ENCODE measurements at regions not wholly inside any gene's neighbourhood (a gene's known extent, or its start where the extent isn't known, plus 50 kb on each side); places are given as distances from the start of the nearest gene placed in this dataset.

DNA sequence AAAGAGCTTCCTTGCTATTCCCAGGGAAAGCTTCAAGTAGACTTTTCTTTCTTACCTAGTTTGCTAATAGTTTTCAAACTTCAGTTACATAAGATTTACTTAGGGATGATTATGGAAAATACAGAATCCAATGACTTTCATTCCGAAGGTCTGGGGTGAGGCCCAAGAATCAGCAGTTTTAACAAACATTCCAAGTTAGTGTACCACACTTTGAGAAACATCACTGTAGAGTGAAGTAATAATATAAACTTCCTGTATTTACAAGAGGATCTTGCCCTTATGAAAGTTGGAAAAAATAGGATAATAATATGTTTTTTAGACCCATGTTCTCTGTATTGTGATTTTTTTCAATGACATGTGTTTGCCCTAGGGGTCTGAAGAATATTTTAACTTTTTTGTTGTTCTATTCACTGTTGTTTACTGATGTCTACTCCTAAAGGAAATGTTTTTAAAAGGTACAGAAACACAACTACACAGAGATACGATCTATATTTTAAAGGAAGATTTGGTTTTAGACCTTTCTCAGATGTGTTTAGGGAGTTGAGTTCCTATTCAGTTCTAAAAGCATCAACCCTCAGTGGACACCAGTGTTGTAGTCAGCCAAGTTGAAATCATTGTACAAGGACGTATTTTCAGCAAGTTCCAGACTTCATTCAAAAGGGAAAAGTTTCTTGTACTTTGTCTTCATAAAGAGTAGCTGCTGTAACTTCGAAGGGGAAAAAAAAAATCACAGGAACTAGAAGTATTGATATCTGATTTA is 295.8 kb upstream of the SLC7A11 start:
- no peak overlapping the region for H3K4me3 ChIP-seq (ENCODE audit: low read length)
- H3K9ac ChIP-seq (ENCODE audit: low read depth, low read length) = no peak overlapping the region
- no peaks in the 10 kb centered on the region for H3K4me1 ChIP-seq (ENCODE audit: insufficient read depth, low read length)
- no peaks in the 10 kb centered on the region for H3K9me3 ChIP-seq (ENCODE audit: insufficient read depth, low read depth, low read length)
- no peaks in the 10 kb centered on the region for H3K36me3 ChIP-seq (ENCODE audit: insufficient read depth, low read length)
- H3K27me3 ChIP-seq (ENCODE audit: insufficient read depth, low read length) = no peaks in the 10 kb centered on the region
- WGBS = 98% methylated on average over 3 of the region's 4 CpGs
- H3K27ac ChIP-seq (ENCODE audit: low read depth, low read length) = no peak overlapping the region

DNA sequence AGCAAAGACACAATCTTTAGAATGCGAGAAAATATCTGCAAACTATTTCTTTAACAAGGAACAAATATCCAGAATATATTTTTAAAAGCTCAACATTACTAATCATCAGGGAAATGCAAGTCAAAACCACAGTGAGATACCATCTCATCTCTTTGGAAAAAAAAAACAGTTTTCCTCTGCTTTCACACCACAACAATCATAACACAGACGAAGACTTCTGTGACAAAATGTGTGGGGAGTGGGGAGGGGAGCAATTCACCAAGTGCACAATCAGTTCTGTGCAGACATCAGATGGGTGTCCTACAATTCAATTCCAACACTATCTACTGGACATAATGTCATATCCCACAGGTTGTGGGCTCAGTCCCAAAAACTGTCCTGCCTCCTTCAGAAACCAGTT is 293.2 kb upstream of the SLC7A11 start:
- no peaks in the 10 kb centered on the region for H3K4me1 ChIP-seq (ENCODE audit: insufficient read depth, low read length)
- 97% methylated on average over 1 of the region's 2 CpGs for WGBS
- H3K9me3 ChIP-seq (ENCODE audit: insufficient read depth, low read depth, low read length) = peaks cover 7% of the 10 kb centered on the region; the same call in 1 of the 2 replicates
- no peaks in the 10 kb centered on the region for H3K27me3 ChIP-seq (ENCODE audit: insufficient read depth, low read length)
- H3K36me3 ChIP-seq (ENCODE audit: insufficient read depth, low read length) = no peaks in the 10 kb centered on the region
- no peak overlapping the region for H3K4me3 ChIP-seq (ENCODE audit: low read length)
- no peak overlapping the region for H3K9ac ChIP-seq (ENCODE audit: low read depth, low read length)
- H3K27ac ChIP-seq (ENCODE audit: low read depth, low read length) = no peak overlapping the region

DNA sequence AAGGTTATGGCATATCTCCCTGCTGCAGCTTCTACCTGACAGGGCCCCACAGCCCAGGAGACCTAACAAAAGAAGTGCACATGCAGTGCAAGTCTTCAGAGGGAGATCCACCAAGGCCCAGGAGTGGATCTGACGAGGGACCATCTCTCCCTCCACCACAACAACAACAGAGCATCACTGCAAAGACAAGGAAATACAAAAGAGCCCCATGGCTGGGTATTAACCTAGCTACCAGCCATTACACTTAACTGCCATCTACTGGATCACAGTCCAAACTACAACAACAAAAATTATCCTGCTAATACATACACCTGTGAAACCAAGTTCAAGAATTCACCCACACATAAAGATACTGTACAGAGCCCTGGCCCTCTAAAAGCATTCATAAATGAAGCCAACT is 280.2 kb upstream of the SLC7A11 start:
- Histone ChIP-seq H3K4me1 (ENCODE audit: insufficient read depth, low read length) (no peaks in the 10 kb centered on the region), H3K9me3 (ENCODE audit: insufficient read depth, low read depth, low read length) (no peaks in the 10 kb centered on the region), H3K27ac (ENCODE audit: low read depth, low read length) (no peak overlapping the region), H3K27me3 (ENCODE audit: insufficient read depth, low read length) (no peaks in the 10 kb centered on the region), H3K4me3 (ENCODE audit: low read length) (no peak overlapping the region), H3K9ac (ENCODE audit: low read depth, low read length) (no peak overlapping the region), H3K36me3 (ENCODE audit: insufficient read depth, low read length) (no peaks in the 10 kb centered on the region)
- WGBS = 68% methylated on average over 1 of the region's 1 CpG

DNA sequence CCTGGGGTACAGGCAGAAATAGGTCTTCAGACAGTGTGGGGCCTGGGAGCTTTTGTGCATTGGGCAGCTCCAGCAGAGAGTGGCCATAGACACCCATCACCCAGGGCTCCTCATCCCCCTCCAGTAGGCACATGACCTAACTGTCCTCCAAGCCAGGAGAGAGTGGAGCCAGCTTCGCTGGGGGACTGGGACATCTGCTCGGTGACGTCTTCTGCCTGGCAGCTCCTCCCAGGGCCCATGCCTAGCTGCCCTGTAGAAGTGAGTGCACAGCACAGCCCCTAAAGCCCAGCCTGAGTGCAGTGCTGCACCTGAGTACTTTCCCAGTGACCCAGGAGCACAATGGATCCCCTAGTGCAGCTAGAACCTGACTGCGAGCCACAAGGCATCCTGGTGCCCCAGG is 279.7 kb upstream of the SLC7A11 start:
- Histone ChIP-seq H3K4me3 (ENCODE audit: low read length) (no peak overlapping the region), H3K9me3 (ENCODE audit: insufficient read depth, low read depth, low read length) (no peaks in the 10 kb centered on the region), H3K27me3 (ENCODE audit: insufficient read depth, low read length) (no peaks in the 10 kb centered on the region), H3K4me1 (ENCODE audit: insufficient read depth, low read length) (no peaks in the 10 kb centered on the region), H3K27ac (ENCODE audit: low read depth, low read length) (no peak overlapping the region), H3K36me3 (ENCODE audit: insufficient read depth, low read length) (no peaks in the 10 kb centered on the region), H3K9ac (ENCODE audit: low read depth, low read length) (no peak overlapping the region)
- WGBS = 84% methylated on average over 4 of the region's 4 CpGs

DNA sequence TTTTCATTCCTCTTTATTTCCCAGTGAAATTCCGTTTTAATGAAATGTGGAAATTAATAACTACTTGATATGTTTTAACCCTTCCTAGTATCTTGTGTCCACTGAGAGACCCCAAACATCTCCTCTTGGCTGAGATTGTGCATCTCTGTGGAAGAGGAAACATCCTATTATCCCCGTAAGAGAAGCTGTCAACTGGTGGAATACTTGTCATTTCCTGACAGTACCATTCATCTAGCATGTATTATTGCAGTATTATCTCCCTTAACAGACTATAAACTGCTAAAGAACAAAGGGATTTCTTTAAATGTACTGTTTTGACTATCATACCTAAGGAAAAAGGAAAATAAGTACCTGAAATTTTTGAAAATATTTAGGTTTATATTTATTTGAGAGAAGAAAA is 277.3 kb upstream of the SLC7A11 start:
- Histone ChIP-seq H3K27ac (ENCODE audit: low read depth, low read length) (no peak overlapping the region), H3K9me3 (ENCODE audit: insufficient read depth, low read depth, low read length) (no peaks in the 10 kb centered on the region), H3K27me3 (ENCODE audit: insufficient read depth, low read length) (no peaks in the 10 kb centered on the region), H3K9ac (ENCODE audit: low read depth, low read length) (no peak overlapping the region), H3K36me3 (ENCODE audit: insufficient read depth, low read length) (no peaks in the 10 kb centered on the region), H3K4me3 (ENCODE audit: low read length) (no peak overlapping the region), H3K4me1 (ENCODE audit: insufficient read depth, low read length) (no peaks in the 10 kb centered on the region)
- WGBS = 0% methylated on average over 1 of the region's 2 CpGs

DNA sequence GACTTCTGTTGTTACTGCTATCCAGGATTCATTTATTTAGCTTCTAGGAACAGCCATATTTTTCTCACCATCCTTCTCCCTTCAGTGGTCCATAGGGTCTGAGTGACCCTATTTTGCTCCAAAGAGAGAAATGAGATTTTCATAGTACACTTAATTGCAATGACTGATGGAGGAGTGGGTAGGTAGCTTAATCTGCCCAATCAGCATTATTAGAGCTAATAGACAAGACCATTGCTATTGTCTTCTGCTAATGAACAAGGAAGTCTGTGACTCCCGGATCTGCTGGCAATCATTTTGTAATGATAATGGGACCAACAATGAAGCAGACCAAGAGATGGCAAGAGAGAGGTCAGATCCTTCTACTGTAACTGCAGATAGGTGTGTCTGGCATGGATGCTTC is 271.4 kb upstream of the SLC7A11 start:
- no peaks in the 10 kb centered on the region for H3K36me3 ChIP-seq (ENCODE audit: insufficient read depth, low read length)
- no peak overlapping the region for H3K27ac ChIP-seq (ENCODE audit: low read depth, low read length)
- H3K9me3 ChIP-seq (ENCODE audit: insufficient read depth, low read depth, low read length) = no peaks in the 10 kb centered on the region
- no peak overlapping the region for H3K4me3 ChIP-seq (ENCODE audit: low read length)
- WGBS = 84% methylated on average over 1 of the region's 1 CpG
- H3K27me3 ChIP-seq (ENCODE audit: insufficient read depth, low read length) = no peaks in the 10 kb centered on the region
- no peak overlapping the region for H3K9ac ChIP-seq (ENCODE audit: low read depth, low read length)
- no peaks in the 10 kb centered on the region for H3K4me1 ChIP-seq (ENCODE audit: insufficient read depth, low read length)

DNA sequence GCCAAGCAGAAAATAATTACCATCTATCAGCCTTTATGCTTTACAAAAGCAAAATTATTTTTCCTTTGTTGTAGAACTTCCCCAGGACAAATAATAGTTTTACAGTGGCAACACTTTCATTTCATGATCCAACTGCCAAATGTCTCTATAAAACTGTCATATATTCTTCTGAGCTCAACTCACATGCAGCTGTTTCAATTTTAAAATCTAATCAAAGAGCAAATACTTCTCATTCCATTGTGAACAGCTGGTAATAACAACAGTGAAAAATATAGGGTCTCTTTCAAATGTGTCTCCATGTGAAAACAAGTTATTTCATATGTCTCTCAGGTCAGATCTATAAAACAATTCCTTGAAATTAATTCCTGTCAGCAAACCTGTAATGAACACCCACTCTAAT is 270.6 kb upstream of the SLC7A11 start:
- Histone ChIP-seq H3K4me3 (ENCODE audit: low read length) (no peak overlapping the region), H3K9me3 (ENCODE audit: insufficient read depth, low read depth, low read length) (no peaks in the 10 kb centered on the region), H3K36me3 (ENCODE audit: insufficient read depth, low read length) (no peaks in the 10 kb centered on the region), H3K27ac (ENCODE audit: low read depth, low read length) (no peak overlapping the region), H3K27me3 (ENCODE audit: insufficient read depth, low read length) (no peaks in the 10 kb centered on the region), H3K9ac (ENCODE audit: low read depth, low read length) (no peak overlapping the region), H3K4me1 (ENCODE audit: insufficient read depth, low read length) (no peaks in the 10 kb centered on the region)

DNA sequence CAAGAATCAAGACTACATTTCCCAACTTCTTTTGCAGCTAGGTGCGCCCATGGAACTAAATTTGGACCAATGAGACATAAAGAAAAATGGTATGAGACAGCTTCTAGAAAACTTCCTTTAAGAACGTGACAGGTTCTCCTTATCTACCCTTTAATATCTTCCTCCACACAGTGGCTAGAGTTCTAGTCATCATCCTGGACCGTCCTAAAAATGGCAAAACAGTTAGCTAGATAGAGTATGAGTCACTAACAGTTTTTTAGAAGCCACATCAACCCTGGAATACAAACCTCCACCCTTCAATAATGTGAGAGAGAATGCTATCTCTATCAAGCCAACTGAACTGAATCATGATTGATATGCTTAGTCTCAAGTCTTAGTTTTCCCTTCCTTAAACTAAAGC is 267.9 kb upstream of the SLC7A11 start:
- Histone ChIP-seq H3K9ac (ENCODE audit: low read depth, low read length) (no peak overlapping the region), H3K27me3 (ENCODE audit: insufficient read depth, low read length) (no peaks in the 10 kb centered on the region), H3K4me1 (ENCODE audit: insufficient read depth, low read length) (no peaks in the 10 kb centered on the region), H3K4me3 (ENCODE audit: low read length) (no peak overlapping the region), H3K36me3 (ENCODE audit: insufficient read depth, low read length) (no peaks in the 10 kb centered on the region), H3K9me3 (ENCODE audit: insufficient read depth, low read depth, low read length) (no peaks in the 10 kb centered on the region), H3K27ac (ENCODE audit: low read depth, low read length) (no peak overlapping the region)
- WGBS = 56% methylated on average over 3 of the region's 3 CpGs

DNA sequence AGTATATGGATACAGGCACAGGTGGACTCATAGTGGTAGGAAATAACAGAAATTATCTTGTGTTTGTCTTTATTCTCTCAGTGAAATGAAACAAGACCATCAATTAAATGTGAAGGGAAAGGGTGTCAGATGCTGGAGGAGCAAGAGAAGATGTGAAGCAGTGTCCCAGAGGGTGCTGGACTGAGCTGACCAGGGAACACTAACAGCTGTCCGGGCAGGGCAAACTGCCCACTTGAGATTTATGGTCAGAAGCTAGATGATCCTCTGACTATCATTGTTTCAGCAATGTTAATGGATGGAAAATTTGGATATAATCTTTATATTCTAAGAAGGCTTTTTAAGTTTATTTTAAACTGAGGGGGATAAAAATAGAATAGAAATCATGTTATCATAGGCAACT is 267.2 kb upstream of the SLC7A11 start:
- H3K9ac ChIP-seq (ENCODE audit: low read depth, low read length) = no peak overlapping the region
- no peaks in the 10 kb centered on the region for H3K9me3 ChIP-seq (ENCODE audit: insufficient read depth, low read depth, low read length)
- no peak overlapping the region for H3K4me3 ChIP-seq (ENCODE audit: low read length)
- no peak overlapping the region for H3K27ac ChIP-seq (ENCODE audit: low read depth, low read length)
- no peaks in the 10 kb centered on the region for H3K27me3 ChIP-seq (ENCODE audit: insufficient read depth, low read length)
- H3K36me3 ChIP-seq (ENCODE audit: insufficient read depth, low read length) = no peaks in the 10 kb centered on the region
- WGBS = 34% methylated on average over 1 of the region's 1 CpG
- no peaks in the 10 kb centered on the region for H3K4me1 ChIP-seq (ENCODE audit: insufficient read depth, low read length)

DNA sequence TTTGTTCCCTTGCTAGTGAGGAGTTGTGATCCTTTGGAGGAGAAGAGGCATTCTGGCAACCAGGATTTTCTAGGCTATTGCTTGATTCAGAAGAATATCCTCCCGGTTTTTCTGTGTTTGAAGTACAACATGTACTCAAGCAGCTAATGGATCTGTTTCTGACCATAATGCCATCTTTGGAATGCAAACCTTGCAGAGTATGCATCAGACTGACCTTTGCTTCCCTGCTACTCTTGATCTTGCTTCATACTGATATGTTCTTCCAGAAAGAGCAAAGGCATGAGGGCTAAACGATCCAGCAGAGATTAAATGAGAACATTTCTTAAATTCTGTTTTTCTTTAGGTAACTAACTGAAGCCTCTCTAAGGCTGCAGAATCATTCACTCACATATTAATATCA is 265.4 kb upstream of the SLC7A11 start:
- no peaks in the 10 kb centered on the region for H3K4me1 ChIP-seq (ENCODE audit: insufficient read depth, low read length)
- H3K9me3 ChIP-seq (ENCODE audit: insufficient read depth, low read depth, low read length) = no peaks in the 10 kb centered on the region
- H3K27ac ChIP-seq (ENCODE audit: low read depth, low read length) = no peak overlapping the region
- no peak overlapping the region for H3K4me3 ChIP-seq (ENCODE audit: low read length)
- H3K9ac ChIP-seq (ENCODE audit: low read depth, low read length) = no peak overlapping the region
- 73% methylated on average over 2 of the region's 2 CpGs for WGBS
- no peaks in the 10 kb centered on the region for H3K36me3 ChIP-seq (ENCODE audit: insufficient read depth, low read length)
- no peaks in the 10 kb centered on the region for H3K27me3 ChIP-seq (ENCODE audit: insufficient read depth, low read length)

DNA sequence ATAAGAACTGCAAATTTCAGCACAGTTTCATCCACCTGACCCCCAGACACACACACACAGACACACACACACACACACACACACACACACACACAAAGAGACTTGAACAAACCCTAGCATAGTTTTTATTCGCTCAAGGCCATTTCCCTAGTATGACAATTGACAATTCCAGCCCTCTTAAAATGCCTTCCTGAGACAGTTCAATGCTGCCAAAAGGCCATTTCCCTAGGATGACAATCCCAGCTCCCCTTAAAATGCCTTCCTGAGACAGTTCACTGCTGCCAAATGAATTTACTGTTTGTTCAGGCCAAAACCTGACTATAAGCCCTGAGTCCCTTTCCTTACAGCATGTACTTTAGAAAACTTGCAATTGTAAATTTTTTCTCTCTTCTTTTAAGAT is 259.5 kb upstream of the SLC7A11 start:
- Histone ChIP-seq H3K36me3 (ENCODE audit: insufficient read depth, low read length) (no peaks in the 10 kb centered on the region), H3K4me1 (ENCODE audit: insufficient read depth, low read length) (no peaks in the 10 kb centered on the region), H3K9me3 (ENCODE audit: insufficient read depth, low read depth, low read length) (no peaks in the 10 kb centered on the region), H3K9ac (ENCODE audit: low read depth, low read length) (no peak overlapping the region), H3K27me3 (ENCODE audit: insufficient read depth, low read length) (no peaks in the 10 kb centered on the region), H3K27ac (ENCODE audit: low read depth, low read length) (no peak overlapping the region), H3K4me3 (ENCODE audit: low read length) (no peak overlapping the region)
- 90% methylated on average over 1 of the region's 1 CpG for WGBS

DNA sequence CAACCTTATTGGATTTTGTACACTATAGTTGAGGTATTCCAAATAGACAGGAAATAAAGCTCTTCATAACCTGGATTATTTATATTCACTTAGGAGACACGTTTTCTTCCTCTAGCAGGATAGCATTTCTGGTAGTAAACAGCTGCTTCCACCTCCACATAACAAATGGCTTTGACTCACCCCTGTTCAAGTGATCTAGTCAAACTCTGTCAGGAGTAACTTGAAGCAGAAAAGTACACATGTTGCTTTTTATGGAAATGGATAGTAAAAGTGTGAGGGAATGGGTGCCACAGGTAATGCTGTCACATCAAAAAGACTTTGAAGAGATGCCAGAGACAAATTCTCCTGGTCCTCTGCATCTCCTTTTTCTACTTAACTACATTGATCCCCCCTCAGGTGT is 258.7 kb upstream of the SLC7A11 start:
- Histone ChIP-seq H3K27ac (ENCODE audit: low read depth, low read length) (no peak overlapping the region), H3K9me3 (ENCODE audit: insufficient read depth, low read depth, low read length) (no peaks in the 10 kb centered on the region), H3K36me3 (ENCODE audit: insufficient read depth, low read length) (no peaks in the 10 kb centered on the region), H3K4me1 (ENCODE audit: insufficient read depth, low read length) (no peaks in the 10 kb centered on the region), H3K9ac (ENCODE audit: low read depth, low read length) (no peak overlapping the region), H3K4me3 (ENCODE audit: low read length) (no peak overlapping the region), H3K27me3 (ENCODE audit: insufficient read depth, low read length) (no peaks in the 10 kb centered on the region)
- WGBS = 81% methylated on average over 1 of the region's 1 CpG
